SJSA1 (cell line): ENCODE measurements at regions not wholly inside any gene's neighbourhood (a gene's known extent, or its start where the extent isn't known, plus 50 kb on each side); places are given as distances from the start of the nearest gene placed in this dataset.

ENCODE experiments used
- DNase-seq, 2 experiments: peaks; one replicate each; pipeline ENCODE4 v3.0.0-alpha.2; 2015 to 2020; ENCODE audit warnings: low spot score in 2 of 2, low read depth in 1 of 2
- H3K27ac ChIP-seq: fragments of 250-450 bp; sonication (Bioruptor Pico); 2 replicates; pipeline ENCODE4 v1.5.1; 2020; ENCODE audit warnings: mild to moderate bottlenecking, moderate library complexity
- H3K27me3 ChIP-seq: fragments of 250-450 bp; sonication (Bioruptor Pico); replicated peaks from 2 replicates; pipeline ENCODE4 v1.5.1; 2020; ENCODE audit warnings: mild to moderate bottlenecking, moderate library complexity
- H3K36me3 ChIP-seq: fragments of 250-450 bp; sonication (Bioruptor Pico); 2 replicates; pipeline ENCODE4 v1.5.1; 2020; ENCODE audit warnings: mild to moderate bottlenecking
- H3K4me1 ChIP-seq: fragments of 250-450 bp; sonication (Bioruptor Pico); replicated peaks from 2 replicates; pipeline ENCODE4 v1.6.1; 2021; ENCODE audit warnings: mild to moderate bottlenecking
- H3K4me3 ChIP-seq: fragments of 250-450 bp; sonication (Bioruptor Pico); 2 replicates; pipeline ENCODE4 v1.5.1; 2020; ENCODE audit warnings: mild to moderate bottlenecking
- H3K9me3 ChIP-seq: fragments of 250-450 bp; sonication (Bioruptor Pico); replicated peaks from 2 replicates; pipeline ENCODE4 v1.5.1; 2020; ENCODE audit warnings: mild to moderate bottlenecking

- no peak overlapping the region for H3K27ac ChIP-seq
- no peaks in the 10 kb centered on the region for H3K27me3 ChIP-seq
- no peak for DNase-seq
- H3K36me3 ChIP-seq: no peaks in the 10 kb centered on the region
- no peak overlapping the region for H3K4me3 ChIP-seq
- no peaks in the 10 kb centered on the region for H3K9me3 ChIP-seq
- H3K4me1 ChIP-seq: no peaks in the 10 kb centered on the region
Observed at GRCh38 chr14:34007902-34008301, 57.0 kb upstream of the EGLN3 start.

- no peak for DNase-seq
- H3K36me3 ChIP-seq: no peaks in the 10 kb centered on the region
- H3K27ac ChIP-seq: no peak overlapping the region
- no peak overlapping the region for H3K4me3 ChIP-seq
- H3K27me3 ChIP-seq: no peaks in the 10 kb centered on the region
- no peaks in the 10 kb centered on the region for H3K9me3 ChIP-seq
- no peaks in the 10 kb centered on the region for H3K4me1 ChIP-seq
Observed at GRCh38 chr14:34005901-34006300, 55.0 kb upstream of the EGLN3 start.

GRCh38 chr14:34004881-34005280 is 54.0 kb upstream of the EGLN3 start:
- H3K4me1 ChIP-seq: no peaks in the 10 kb centered on the region
- H3K27me3 ChIP-seq: no peaks in the 10 kb centered on the region
- no peak for DNase-seq
- no peaks in the 10 kb centered on the region for H3K36me3 ChIP-seq
- H3K4me3 ChIP-seq: no peak overlapping the region
- no peak overlapping the region for H3K27ac ChIP-seq
- H3K9me3 ChIP-seq: no peaks in the 10 kb centered on the region

- H3K9me3 ChIP-seq: no peaks in the 10 kb centered on the region
- H3K4me3 ChIP-seq: no peak overlapping the region
- no peak for DNase-seq
- H3K36me3 ChIP-seq: no peaks in the 10 kb centered on the region
- H3K27me3 ChIP-seq: no peaks in the 10 kb centered on the region
- no peak overlapping the region for H3K27ac ChIP-seq
- H3K4me1 ChIP-seq: no peaks in the 10 kb centered on the region
Observed at GRCh38 chr14:34003691-34004090, 52.8 kb upstream of the EGLN3 start.

GRCh38 chr14:34003082-34003668 is 52.3 kb upstream of the EGLN3 start:
- H3K27ac ChIP-seq: no peak overlapping the region
- H3K27me3 ChIP-seq: no peaks in the 10 kb centered on the region
- no peaks in the 10 kb centered on the region for H3K4me1 ChIP-seq
- no peak overlapping the region for H3K4me3 ChIP-seq
- no peaks in the 10 kb centered on the region for H3K36me3 ChIP-seq
- H3K9me3 ChIP-seq: no peaks in the 10 kb centered on the region
- DNase-seq: no peak
